Neural cell (in vitro differentiated cells): ENCODE measurements at regions not wholly inside any gene's neighbourhood (a gene's known extent, or its start where the extent isn't known, plus 50 kb on each side); places are given as distances from the start of the nearest gene placed in this dataset.

ENCODE experiments used
- CTCF ChIP-seq: fragments of 450-650 bp; IDR thresholded peaks from 2 replicates; pipeline ENCODE4 v1.5.1; 2014; ENCODE audit warnings: antibody characterized with exemption, mild to moderate bottlenecking, moderate library complexity; ENCODE audit not compliant: poor library complexity, severe bottlenecking
- EP300 ChIP-seq: fragments of 450-650 bp; conservative IDR thresholded peaks from 2 replicates; pipeline ENCODE4 v1.6.1; 2014; ENCODE audit warnings: antibody characterized with exemption, mild to moderate bottlenecking, moderate library complexity; ENCODE audit not compliant: poor library complexity, severe bottlenecking
- POLR2AphosphoS5 ChIP-seq: IDR thresholded peaks from 2 replicates; pipeline ENCODE4 v1.6.1; 2012

- TF ChIP-seq CTCF = no peak
- TF ChIP-seq EP300 = no peak
- TF ChIP-seq POLR2AphosphoS5 = no peak
Measured at GRCh38 chr2:155026651-155027174, 328.2 kb downstream of the KCNJ3 start.
